Caco-2 (cell line): ENCODE measurements at regions not wholly inside any gene's neighbourhood (a gene's known extent, or its start where the extent isn't known, plus 50 kb on each side); places are given as distances from the start of the nearest gene placed in this dataset.

ENCODE experiments used
- BruUV-seq: library from RNA; stranded (reverse); fragments of 400-500 nt; replicated peaks from 2 replicates; lab custom pipeline; 2021; lab: Mats Ljungman, UMichigan
- CTCF ChIA-PET: fragments of 300-600 bp; sonication (Branson Sonifier 250); formaldehyde crosslinking; loops from one replicate; lab custom pipeline; 2022; ENCODE audit warnings: antibody characterized with exemption; lab: Charles Lee
- POLR2A ChIA-PET: fragments of 300-600 bp; sonication (Branson Sonifier 250); formaldehyde crosslinking; loops from one replicate; lab custom pipeline; 2022; ENCODE audit warnings: antibody characterized with exemption; lab: Charles Lee
- DNase-seq, 2 experiments: peaks; one replicate each; pipeline versions ENCODE4 v3.0.0 to v3.0.0-alpha.2; 2020 to 2022
- H3K27me3 ChIP-seq: replicated peaks from 2 replicates; pipeline ENCODE4 v1.6.0; 2011; ENCODE audit warnings: low read length; ENCODE audit not compliant: control insufficient read depth, insufficient read depth
- H3K36me3 ChIP-seq: 2 replicates; pipeline ENCODE4 v1.5.1; 2011; ENCODE audit warnings: low read length; ENCODE audit not compliant: control insufficient read depth, insufficient read depth
- H3K4me1 ChIP-seq: fragments of 250-450 bp; sonication (Bioruptor Pico); 2 replicates; pipeline ENCODE4 v1.5.1; 2020; ENCODE audit warnings: mild to moderate bottlenecking
- H3K4me3 ChIP-seq: 2 replicates; pipeline ENCODE4 v1.5.1; 2011; ENCODE audit warnings: low read depth, mild to moderate bottlenecking, control low read depth, low read length
- H3K9me3 ChIP-seq: fragments of 250-450 bp; sonication (Bioruptor Pico); 2 replicates; pipeline ENCODE4 v1.5.1; 2020; ENCODE audit warnings: mild to moderate bottlenecking, moderate library complexity
- H3K27ac Mint-ChIP-seq: one replicate; pipeline ENCODE4 v1.8.0; 2022; ENCODE audit warnings: mixed read lengths; ENCODE audit not compliant: unreplicated experiment
- H3K27me3 Mint-ChIP-seq: one replicate; pipeline ENCODE4 v1.8.0; 2022; ENCODE audit warnings: mixed read lengths; ENCODE audit not compliant: insufficient read depth, unreplicated experiment
- H3K36me3 Mint-ChIP-seq: one replicate; pipeline ENCODE4 v1.8.0; 2022; ENCODE audit warnings: mild to moderate bottlenecking, mixed read lengths; ENCODE audit not compliant: insufficient read depth, unreplicated experiment
- H3K4me1 Mint-ChIP-seq: one replicate; pipeline ENCODE4 v1.8.0; 2022; ENCODE audit warnings: low read depth, mixed read lengths; ENCODE audit not compliant: unreplicated experiment
- H3K4me3 Mint-ChIP-seq: one replicate; pipeline ENCODE4 v1.8.0; 2022; ENCODE audit warnings: mild to moderate bottlenecking, moderate library complexity, mixed read lengths; ENCODE audit not compliant: unreplicated experiment
- H3K9me3 Mint-ChIP-seq: one replicate; pipeline ENCODE4 v1.8.0; 2022; ENCODE audit warnings: mixed read lengths; ENCODE audit not compliant: unreplicated experiment
- intact Hi-C: fragments of 100-400 bp; cut with micrococcal nuclease; formaldehyde crosslinking; loops from one replicate; pipeline ENCODE4 v1.10.0; 2022; ENCODE audit not compliant: unreplicated experiment
- TF ChIP-seq, protein P1 (sequence below), 2 experiments: fragments of 200-600 bp in 1 of 2; IDR thresholded peaks; 1 replicate in 1 of 2; 2 replicates in 1 of 2; pipeline versions ENCODE4 v1.5.1 to v1.8.0; 2011 to 2022; ENCODE audit warnings: antibody characterized with exemption in 1 of 2, control low read depth in 1 of 2, inconsistent platforms in 1 of 2, low read depth in 1 of 2, low read length in 1 of 2, mild to moderate bottlenecking in 1 of 2, moderate library complexity in 1 of 2; ENCODE audit not compliant: insufficient read depth in 1 of 2, severe bottlenecking in 1 of 2, unreplicated experiment in 1 of 2

- intact Hi-C loops = no loop called here
- H3K27me3 ChIP-seq = no peaks in the 10 kb centered on the region
- H3K27ac Mint-ChIP-seq = peak overlapping the region; percentile 83
- TF ChIP-seq, protein P1, sequence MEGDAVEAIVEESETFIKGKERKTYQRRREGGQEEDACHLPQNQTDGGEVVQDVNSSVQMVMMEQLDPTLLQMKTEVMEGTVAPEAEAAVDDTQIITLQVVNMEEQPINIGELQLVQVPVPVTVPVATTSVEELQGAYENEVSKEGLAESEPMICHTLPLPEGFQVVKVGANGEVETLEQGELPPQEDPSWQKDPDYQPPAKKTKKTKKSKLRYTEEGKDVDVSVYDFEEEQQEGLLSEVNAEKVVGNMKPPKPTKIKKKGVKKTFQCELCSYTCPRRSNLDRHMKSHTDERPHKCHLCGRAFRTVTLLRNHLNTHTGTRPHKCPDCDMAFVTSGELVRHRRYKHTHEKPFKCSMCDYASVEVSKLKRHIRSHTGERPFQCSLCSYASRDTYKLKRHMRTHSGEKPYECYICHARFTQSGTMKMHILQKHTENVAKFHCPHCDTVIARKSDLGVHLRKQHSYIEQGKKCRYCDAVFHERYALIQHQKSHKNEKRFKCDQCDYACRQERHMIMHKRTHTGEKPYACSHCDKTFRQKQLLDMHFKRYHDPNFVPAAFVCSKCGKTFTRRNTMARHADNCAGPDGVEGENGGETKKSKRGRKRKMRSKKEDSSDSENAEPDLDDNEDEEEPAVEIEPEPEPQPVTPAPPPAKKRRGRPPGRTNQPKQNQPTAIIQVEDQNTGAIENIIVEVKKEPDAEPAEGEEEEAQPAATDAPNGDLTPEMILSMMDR (IDR thresholded peaks at IDR 0.05; ENCODE audit: insufficient read depth in 1 of 2, low read depth in 1 of 2, low read length in 1 of 2, severe bottlenecking in 1 of 2, unreplicated experiment in 1 of 2) = no peak
- H3K4me1 ChIP-seq = peaks cover 15% of the 10 kb centered on the region
- peaks cover 3% of the 10 kb centered on the region; the same call in 1 of the 2 replicates for H3K9me3 ChIP-seq
- peaks cover 9% of the 10 kb centered on the region for H3K4me1 Mint-ChIP-seq
- H3K9me3 Mint-ChIP-seq = no peaks in the 10 kb centered on the region
- H3K36me3 Mint-ChIP-seq = no peaks in the 10 kb centered on the region
- BruUV-seq = no TSS peak
- ChIA-PET CTCF (no interaction called here), POLR2A (no interaction called here)
- DNase-seq = no peak
- H3K4me3 ChIP-seq = no peak overlapping the region
- no peaks in the 10 kb centered on the region for H3K36me3 ChIP-seq
- no peak overlapping the region for H3K4me3 Mint-ChIP-seq
- H3K27me3 Mint-ChIP-seq = no peaks in the 10 kb centered on the region
Observed at GRCh38 chr21:19998453-19998852, 999.8 kb upstream of the NCAM2 start.

DNA sequence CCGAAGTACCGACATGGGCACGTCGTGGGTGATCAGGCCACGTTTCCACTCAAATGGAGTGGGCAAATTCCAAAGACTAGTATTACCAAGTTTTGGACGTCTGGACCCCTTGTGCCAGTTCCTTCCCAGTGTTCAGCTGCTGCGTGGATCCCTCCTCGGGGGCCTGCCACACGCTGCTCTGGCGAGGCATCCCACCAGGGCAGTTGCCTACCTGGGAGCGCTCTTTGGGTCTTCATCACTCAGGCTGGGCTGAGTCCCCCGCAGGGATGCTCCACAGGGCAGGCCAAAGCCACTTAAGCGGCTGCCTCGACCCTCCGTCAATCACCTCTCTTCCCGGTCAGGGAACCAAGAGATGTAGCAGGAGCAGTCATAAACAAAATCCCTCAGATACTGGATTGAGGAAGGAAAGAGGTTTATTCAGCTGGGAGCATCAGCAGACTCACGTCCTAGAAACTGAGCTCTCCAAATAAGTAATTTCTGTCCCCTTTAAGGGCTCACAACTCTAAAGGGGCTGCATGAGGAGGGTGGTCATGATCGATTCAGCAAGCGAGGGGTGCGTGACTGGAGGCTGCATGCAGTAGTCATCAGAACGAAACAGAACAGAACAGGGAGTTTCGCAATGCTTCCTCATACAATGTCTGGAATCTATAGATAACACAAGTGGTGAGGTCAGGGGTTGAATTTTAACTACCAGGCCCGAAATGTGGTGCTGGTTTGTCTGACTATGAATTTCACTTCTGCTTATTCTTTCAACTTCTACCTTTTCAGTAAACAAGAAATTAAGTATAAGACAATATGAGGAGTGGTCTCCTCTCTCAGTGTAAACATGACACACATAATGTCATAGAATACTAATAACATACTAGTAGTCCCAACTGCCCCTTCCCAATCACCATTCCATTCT is 998.6 kb upstream of the NCAM2 start:
- H3K4me1 ChIP-seq = peaks cover 14% of the 10 kb centered on the region
- ChIA-PET POLR2A (no interaction called here), CTCF (no interaction called here)
- no peaks in the 10 kb centered on the region for H3K36me3 ChIP-seq
- no peaks in the 10 kb centered on the region for H3K27me3 ChIP-seq
- no TSS peak for BruUV-seq
- Mint-ChIP-seq H3K4me3 (peak overlapping the region; percentile 42), H3K4me1 (peaks cover 9% of the 10 kb centered on the region), H3K27me3 (no peaks in the 10 kb centered on the region), H3K9me3 (no peaks in the 10 kb centered on the region), H3K27ac (peak overlapping the region; percentile 83), H3K36me3 (no peaks in the 10 kb centered on the region)
- peaks cover 3% of the 10 kb centered on the region; the same call in 1 of the 2 replicates for H3K9me3 ChIP-seq
- TF ChIP-seq, protein P1 (IDR thresholded peaks at IDR 0.05; ENCODE audit: insufficient read depth in 1 of 2, low read depth in 1 of 2, low read length in 1 of 2, severe bottlenecking in 1 of 2, unreplicated experiment in 1 of 2) = no peak
- no peak overlapping the region for H3K4me3 ChIP-seq
- intact Hi-C loops = no loop called here
- peak; percentile 45 to 47 for DNase-seq

DNA sequence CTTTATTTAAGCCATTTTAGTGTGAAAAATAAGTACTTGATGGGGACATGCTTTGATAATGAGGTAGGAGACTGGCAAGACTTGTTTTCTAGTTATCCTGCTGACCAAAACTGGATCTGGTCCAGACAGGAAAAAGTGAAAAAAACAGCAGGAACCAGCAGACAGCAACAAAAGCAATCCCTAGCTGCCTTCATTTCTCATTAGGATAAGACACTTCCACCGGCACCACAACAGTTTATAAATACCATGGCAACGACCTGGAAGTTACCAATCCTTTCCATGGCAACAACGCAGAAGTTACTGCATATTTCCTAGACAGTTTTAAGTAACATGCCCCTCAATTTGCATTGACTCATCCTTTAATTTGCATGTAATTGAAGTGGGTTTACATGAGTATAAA is 993.8 kb upstream of the NCAM2 start:
- Histone ChIP-seq H3K4me3 (no peak overlapping the region), H3K9me3 (no peaks in the 10 kb centered on the region; the same call in 1 of the 2 replicates), H3K27me3 (no peaks in the 10 kb centered on the region), H3K4me1 (peaks cover 12% of the 10 kb centered on the region), H3K36me3 (no peaks in the 10 kb centered on the region)
- ChIA-PET CTCF (no interaction called here), POLR2A (no interaction called here)
- TF ChIP-seq, protein P1 (IDR thresholded peaks at IDR 0.05; ENCODE audit: insufficient read depth in 1 of 2, low read depth in 1 of 2, low read length in 1 of 2, severe bottlenecking in 1 of 2, unreplicated experiment in 1 of 2) = no peak
- intact Hi-C loops = no loop called here
- Mint-ChIP-seq H3K9me3 (no peaks in the 10 kb centered on the region), H3K27me3 (peaks cover 5% of the 10 kb centered on the region), H3K4me1 (peaks cover 4% of the 10 kb centered on the region), H3K36me3 (no peaks in the 10 kb centered on the region), H3K4me3 (no peak overlapping the region), H3K27ac (no peak overlapping the region)
- BruUV-seq = no TSS peak
- DNase-seq = no peak
